SH-SY5Y (cell line): ENCODE measurements at regions not wholly inside any gene's neighbourhood (a gene's known extent, or its start where the extent isn't known, plus 50 kb on each side); places are given as distances from the start of the nearest gene placed in this dataset.

Source experiments
- GATA2 ChIP-seq: IDR thresholded peaks from 2 replicates; pipeline ENCODE4 v1.6.1; 2011; ENCODE audit warnings: mild to moderate bottlenecking, low read depth, low read length
- GATA3 ChIP-seq: IDR thresholded peaks from 2 replicates; pipeline ENCODE4 v1.6.1; 2011; ENCODE audit warnings: low read depth, mild to moderate bottlenecking, low read length, moderate library complexity

GRCh38 chr13:82294226-82294625, 1588.0 kb downstream of the SLITRK1 start:
- TF ChIP-seq GATA2: no peak
- TF ChIP-seq GATA3: no peak
